Trophoblast cell (in vitro differentiated cells and primary cell): ENCODE measurements at regions not wholly inside any gene's neighbourhood (a gene's known extent, or its start where the extent isn't known, plus 50 kb on each side); places are given as distances from the start of the nearest gene placed in this dataset.

Experiments
- DNase-seq, 2 donors: peaks; one replicate each; pipeline ENCODE4 v3.0.0-alpha.2; 2016
- H2AFZ ChIP-seq: 2 replicates; pipeline ENCODE4 v1.6.1; 2013; ENCODE audit warnings: low read length, moderate library complexity, mild to moderate bottlenecking; ENCODE audit not compliant: insufficient read depth, poor library complexity
- H2AK5ac ChIP-seq: 2 replicates; pipeline ENCODE4 v1.6.1; 2013; ENCODE audit warnings: mild to moderate bottlenecking, low read length
- H2BK120ac ChIP-seq: 2 replicates; pipeline ENCODE4 v1.6.1; 2013; ENCODE audit warnings: low read length, mild to moderate bottlenecking, moderate library complexity; ENCODE audit not compliant: insufficient read depth, poor library complexity
- H2BK12ac ChIP-seq: 2 replicates; pipeline ENCODE4 v1.6.1; 2013; ENCODE audit warnings: mild to moderate bottlenecking, low read length, moderate library complexity
- H2BK5ac ChIP-seq: 2 replicates; pipeline ENCODE4 v1.6.1; 2013; ENCODE audit warnings: low read length, low read depth, moderate library complexity, mild to moderate bottlenecking; ENCODE audit not compliant: poor library complexity
- H3K14ac ChIP-seq: 2 replicates; pipeline ENCODE4 v1.6.1; 2013; ENCODE audit warnings: mild to moderate bottlenecking, low read length
- H3K18ac ChIP-seq: 2 replicates; pipeline ENCODE4 v1.6.1; 2013; ENCODE audit warnings: mild to moderate bottlenecking, low read length
- H3K23ac ChIP-seq: 2 replicates; pipeline ENCODE4 v1.6.1; 2013; ENCODE audit warnings: low read length
- H3K27ac ChIP-seq: 2 replicates; pipeline ENCODE4 v1.5.1; 2013; ENCODE audit warnings: low read depth, mild to moderate bottlenecking, inconsistent platforms, low read length, moderate library complexity
- H3K27me3 ChIP-seq: 2 replicates; pipeline ENCODE4 v1.6.1; 2013; ENCODE audit warnings: inconsistent platforms, mild to moderate bottlenecking, low read length, moderate library complexity; ENCODE audit not compliant: insufficient read depth
- H3K36me3 ChIP-seq, 2 experiments: 1 replicate in 1 of 2; 2 replicates in 1 of 2; pipeline ENCODE4 v1.6.1; 2013; ENCODE audit warnings: low read length in 2 of 2, mild to moderate bottlenecking in 2 of 2, moderate library complexity in 1 of 2; ENCODE audit not compliant: insufficient read depth in 2 of 2, control insufficient read depth in 1 of 2
- H3K4ac ChIP-seq: 2 replicates; pipeline ENCODE4 v1.6.1; 2013; ENCODE audit warnings: low read depth, mild to moderate bottlenecking, low read length, moderate library complexity
- H3K4me1 ChIP-seq, 2 experiments: 1 replicate in 1 of 2; 2 replicates in 1 of 2; pipeline ENCODE4 v1.6.1; 2013; ENCODE audit warnings: low read length in 2 of 2, mild to moderate bottlenecking in 2 of 2, moderate library complexity in 1 of 2; ENCODE audit not compliant: insufficient read depth in 2 of 2, control insufficient read depth in 1 of 2
- H3K4me2 ChIP-seq: 2 replicates; pipeline ENCODE4 v1.6.1; 2013; ENCODE audit warnings: inconsistent platforms, mild to moderate bottlenecking, low read length, moderate library complexity
- H3K4me3 ChIP-seq: 2 replicates; pipeline ENCODE4 v1.5.1; 2013; ENCODE audit warnings: mild to moderate bottlenecking, low read depth, low read length, inconsistent platforms
- H3K79me1 ChIP-seq: one replicate; pipeline ENCODE4 v1.6.1; 2013; ENCODE audit warnings: low read length
- H3K79me2 ChIP-seq: 2 replicates; pipeline ENCODE4 v1.6.1; 2013; ENCODE audit warnings: low read length, mild to moderate bottlenecking; ENCODE audit not compliant: control insufficient read depth, insufficient read depth, poor library complexity
- H3K9ac ChIP-seq: 2 replicates; pipeline ENCODE4 v1.6.1; 2013; ENCODE audit warnings: mild to moderate bottlenecking, low read length
- H3K9me3 ChIP-seq: 2 replicates; pipeline ENCODE4 v1.6.1; 2013; ENCODE audit warnings: low read depth, mild to moderate bottlenecking, control low read depth, inconsistent platforms, low read length; ENCODE audit not compliant: insufficient read depth
- H4K12ac ChIP-seq: 2 replicates; pipeline ENCODE4 v1.6.1; 2013; ENCODE audit warnings: low read depth, mild to moderate bottlenecking, low read length, moderate library complexity
- H4K8ac ChIP-seq: 2 replicates; pipeline ENCODE4 v1.6.1; 2013; ENCODE audit warnings: low read depth, mild to moderate bottlenecking, low read length, moderate library complexity
- H4K91ac ChIP-seq: one replicate; pipeline ENCODE4 v1.6.1; 2013; ENCODE audit warnings: low read depth, mild to moderate bottlenecking, low read length, moderate library complexity
- WGBS: extraction: QIAGEN DNeasy Blood & Tissue Kit; methylation state at CpG from one replicate; pipeline ENCODE4 v1.1.7; 2013; ENCODE audit warnings: missing lambda C conversion rate; ENCODE audit not compliant: insufficient read length, insufficient coverage; ENCODE audit errors: extremely low coverage; 5-methylcytosine and 5-hydroxymethylcytosine counted together

- Histone ChIP-seq H3K36me3 (no peaks in the 10 kb centered on the region), H4K12ac (no peak overlapping the region), H3K27ac (no peak overlapping the region), H3K4ac (no peak overlapping the region), H3K9ac (no peak overlapping the region), H2BK120ac (no peak overlapping the region), H3K14ac (no peak overlapping the region), H3K23ac (no peak overlapping the region), H3K27me3 (no peaks in the 10 kb centered on the region), H2AK5ac (no peak overlapping the region), H3K79me2 (no peaks in the 10 kb centered on the region), H4K8ac (no peak overlapping the region), H3K4me2 (no peak overlapping the region), H2AFZ (no peak overlapping the region), H3K79me1 (no peaks in the 10 kb centered on the region), H2BK5ac (no peak overlapping the region), H3K9me3 (no peaks in the 10 kb centered on the region), H3K18ac (no peak overlapping the region), H3K4me3 (no peak overlapping the region), H3K4me1 (no peaks in the 10 kb centered on the region), H2BK12ac (no peak overlapping the region), H4K91ac (no peak overlapping the region)
- no peak for DNase-seq
- no CpG with 5 or more reads among the region's 3 CpGs for WGBS
These were observed 1893.7 kb downstream of the STIM2 start for GRCh38 chr4:28754376-28754775.

GRCh38 chr4:28755081-28755480 lies 1894.4 kb downstream of the STIM2 start:
- Histone ChIP-seq H4K8ac (no peak overlapping the region), H3K4me2 (no peak overlapping the region), H3K9ac (no peak overlapping the region), H2BK12ac (no peak overlapping the region), H3K4me1 (no peaks in the 10 kb centered on the region), H3K27me3 (no peaks in the 10 kb centered on the region), H3K4me3 (no peak overlapping the region), H3K79me1 (no peaks in the 10 kb centered on the region), H3K14ac (no peak overlapping the region), H3K79me2 (no peaks in the 10 kb centered on the region), H3K27ac (no peak overlapping the region), H2AFZ (no peak overlapping the region), H2AK5ac (no peak overlapping the region), H3K36me3 (no peaks in the 10 kb centered on the region), H3K18ac (no peak overlapping the region), H4K12ac (no peak overlapping the region), H3K23ac (no peak overlapping the region), H3K9me3 (no peaks in the 10 kb centered on the region), H4K91ac (no peak overlapping the region), H2BK5ac (no peak overlapping the region), H2BK120ac (no peak overlapping the region), H3K4ac (no peak overlapping the region)
- no CpG with 5 or more reads among the region's 2 CpGs for WGBS
- DNase-seq: no peak

- H4K91ac ChIP-seq: no peak overlapping the region
- H3K4me1 ChIP-seq: no peaks in the 10 kb centered on the region
- H3K4me3 ChIP-seq: no peak overlapping the region
- H3K18ac ChIP-seq: no peak overlapping the region
- H4K12ac ChIP-seq: no peak overlapping the region
- H3K14ac ChIP-seq: no peak overlapping the region
- H3K23ac ChIP-seq: no peak overlapping the region
- no peak overlapping the region for H2BK12ac ChIP-seq
- no peaks in the 10 kb centered on the region for H3K79me1 ChIP-seq
- H3K4ac ChIP-seq: no peak overlapping the region
- no peaks in the 10 kb centered on the region for H3K36me3 ChIP-seq
- no peak overlapping the region for H2AFZ ChIP-seq
- H3K9ac ChIP-seq: no peak overlapping the region
- no peak for DNase-seq
- H2AK5ac ChIP-seq: no peak overlapping the region
- no peaks in the 10 kb centered on the region for H3K9me3 ChIP-seq
- H4K8ac ChIP-seq: no peak overlapping the region
- no peak overlapping the region for H3K4me2 ChIP-seq
- no peak overlapping the region for H2BK5ac ChIP-seq
- H2BK120ac ChIP-seq: no peak overlapping the region
- no peak overlapping the region for H3K27ac ChIP-seq
- H3K27me3 ChIP-seq: no peaks in the 10 kb centered on the region
- no peaks in the 10 kb centered on the region for H3K79me2 ChIP-seq
These were observed 1898.4 kb downstream of the STIM2 start for GRCh38 chr4:28759064-28759463.

- Histone ChIP-seq H3K27me3 (no peaks in the 10 kb centered on the region), H3K9ac (no peak overlapping the region), H3K14ac (no peak overlapping the region), H4K91ac (no peak overlapping the region), H3K4ac (no peak overlapping the region), H4K12ac (no peak overlapping the region), H2BK120ac (no peak overlapping the region), H3K27ac (no peak overlapping the region), H3K4me2 (no peak overlapping the region), H3K79me2 (no peaks in the 10 kb centered on the region), H3K23ac (no peak overlapping the region), H3K79me1 (no peaks in the 10 kb centered on the region), H2BK5ac (no peak overlapping the region), H2AK5ac (no peak overlapping the region), H3K36me3 (no peaks in the 10 kb centered on the region), H3K4me1 (no peaks in the 10 kb centered on the region), H3K9me3 (peaks cover 2% of the 10 kb centered on the region), H2BK12ac (no peak overlapping the region), H2AFZ (no peak overlapping the region), H3K4me3 (no peak overlapping the region), H4K8ac (no peak overlapping the region), H3K18ac (no peak overlapping the region)
- no peak for DNase-seq
- WGBS: no CpG with 5 or more reads among the region's 6 CpGs
These were observed 1899.4 kb downstream of the STIM2 start for GRCh38 chr4:28760003-28760402.

- WGBS: no CpG with 5 or more reads among the region's 1 CpG
- no peak overlapping the region for H3K9ac ChIP-seq
These were observed 1911.4 kb downstream of the STIM2 start for GRCh38 chr4:28772066-28772465.

More at GRCh38 chr4:28772066-28772465, 1911.4 kb downstream of the STIM2 start:
- Histone ChIP-seq H4K8ac (no peak overlapping the region), H3K4ac (no peak overlapping the region), H3K9me3 (no peaks in the 10 kb centered on the region), H4K12ac (no peak overlapping the region), H2BK120ac (no peak overlapping the region), H2AFZ (no peak overlapping the region), H3K23ac (no peak overlapping the region), H3K4me3 (no peak overlapping the region), H2BK5ac (no peak overlapping the region), H3K14ac (no peak overlapping the region), H3K27ac (no peak overlapping the region), H3K79me1 (no peaks in the 10 kb centered on the region), H3K36me3 (no peaks in the 10 kb centered on the region), H3K27me3 (no peaks in the 10 kb centered on the region), H3K79me2 (no peaks in the 10 kb centered on the region), H4K91ac (no peak overlapping the region), H2BK12ac (no peak overlapping the region), H3K4me1 (no peaks in the 10 kb centered on the region), H3K4me2 (no peak overlapping the region), H3K18ac (no peak overlapping the region), H2AK5ac (no peak overlapping the region)
- DNase-seq: no peak
